DND-41 (cell line): ENCODE measurements at regions not wholly inside any gene's neighbourhood (a gene's known extent, or its start where the extent isn't known, plus 50 kb on each side); places are given as distances from the start of the nearest gene placed in this dataset.

ENCODE experiments used
- ATAC-seq: fragments of 200-7000 bp; cut with Tn5 transposase; 3 replicates; pipeline ENCODE4 v1.9.1; 2021; ENCODE audit warnings: low read depth; ENCODE audit not compliant: insufficient read depth
- DNase-seq: peaks from one replicate; pipeline ENCODE4 v3.0.0-alpha.2; 2020
- H2AFZ ChIP-seq: 2 replicates; pipeline ENCODE4 v1.6.0; 2012; ENCODE audit warnings: low read depth, low read length
- H3K27ac ChIP-seq: 2 replicates; pipeline ENCODE4 v1.5.1; 2012; ENCODE audit warnings: low read length, inconsistent platforms
- H3K27me3 ChIP-seq: fragments of 200-600 bp; sonication (generic); 2 replicates; pipeline ENCODE4 v1.6.0; 2012; ENCODE audit warnings: low read length, mild to moderate bottlenecking, inconsistent platforms; ENCODE audit not compliant: insufficient read depth, poor library complexity
- H3K36me3 ChIP-seq: 2 replicates; pipeline ENCODE4 v1.5.1; 2012; ENCODE audit warnings: low read length, inconsistent platforms; ENCODE audit not compliant: insufficient read depth
- H3K4me1 ChIP-seq: 2 replicates; pipeline ENCODE4 v1.5.1; 2012; ENCODE audit warnings: mild to moderate bottlenecking, low read length; ENCODE audit not compliant: insufficient read depth
- H3K4me2 ChIP-seq: 2 replicates; pipeline ENCODE4 v1.6.0; 2012; ENCODE audit warnings: mild to moderate bottlenecking, moderate library complexity, low read length, inconsistent platforms; ENCODE audit not compliant: insufficient read depth
- H3K4me3 ChIP-seq, 2 experiments: fragments of 200-600 bp in 1 of 2; shearing (Covaris generic) in 1 of 2; 2 replicates each; pipeline ENCODE4 v1.5.1; 2012 to 2016; ENCODE audit warnings: inconsistent platforms in 2 of 2, low read length in 2 of 2, mild to moderate bottlenecking in 2 of 2, low read depth in 1 of 2, moderate library complexity in 1 of 2
- H3K79me2 ChIP-seq: 2 replicates; pipeline ENCODE4 v1.6.0; 2012; ENCODE audit warnings: low read length, inconsistent platforms; ENCODE audit not compliant: insufficient read depth
- H3K9ac ChIP-seq: 2 replicates; pipeline ENCODE4 v1.6.0; 2012; ENCODE audit warnings: low read depth, mild to moderate bottlenecking, inconsistent platforms, low read length, moderate library complexity
- H3K9me3 ChIP-seq: 2 replicates; pipeline ENCODE4 v1.5.1; 2012; ENCODE audit warnings: low read length, moderate library complexity, mild to moderate bottlenecking, inconsistent platforms; ENCODE audit not compliant: insufficient read depth, severe bottlenecking
- H4K20me1 ChIP-seq: 2 replicates; pipeline ENCODE4 v1.6.0; 2012; ENCODE audit warnings: low read length; ENCODE audit not compliant: insufficient read depth
- EZH2 ChIP-seq: IDR thresholded peaks from 3 replicates; pipeline ENCODE4 v1.6.1; 2012; ENCODE audit warnings: borderline replicate concordance, low read depth, mild to moderate bottlenecking, moderate library complexity, low read length, inconsistent platforms; ENCODE audit not compliant: severe bottlenecking
- TF ChIP-seq, protein P1 (sequence below): IDR thresholded peaks from 2 replicates; pipeline ENCODE4 v1.5.1; 2012; ENCODE audit warnings: borderline replicate concordance, low read length, moderate library complexity, mild to moderate bottlenecking; ENCODE audit not compliant: poor library complexity, severe bottlenecking; ENCODE audit errors: extremely low read depth

DNA sequence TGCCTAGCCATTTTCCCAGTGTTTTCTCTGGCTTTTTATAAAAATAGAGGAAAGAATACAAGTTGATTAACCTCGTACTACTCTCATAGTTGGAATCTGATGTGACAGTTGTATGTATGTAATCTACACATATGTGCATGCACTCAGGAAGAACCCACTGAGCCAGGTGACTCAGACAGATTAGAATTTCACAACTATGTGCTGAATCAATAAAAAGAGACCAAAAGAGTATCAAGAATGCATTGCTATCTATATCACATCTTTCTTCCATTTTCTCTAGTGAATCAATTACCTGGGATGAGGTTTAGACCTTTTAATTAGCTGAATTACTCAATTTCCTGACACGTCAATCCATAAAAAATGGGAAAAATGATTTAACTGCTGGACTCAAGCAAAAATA, 319.3 kb upstream of the ATP10A start:
- Histone ChIP-seq H2AFZ (no peak overlapping the region), H3K27ac (no peak overlapping the region), H3K36me3 (no peaks in the 10 kb centered on the region), H3K4me3 (no peak overlapping the region), H3K9me3 (no peaks in the 10 kb centered on the region), H3K27me3 (no peaks in the 10 kb centered on the region), H3K4me1 (no peaks in the 10 kb centered on the region), H3K4me2 (no peak overlapping the region), H4K20me1 (no peaks in the 10 kb centered on the region), H3K79me2 (no peaks in the 10 kb centered on the region), H3K9ac (no peak overlapping the region)
- TF ChIP-seq EZH2 = no peak
- TF ChIP-seq, protein P1, sequence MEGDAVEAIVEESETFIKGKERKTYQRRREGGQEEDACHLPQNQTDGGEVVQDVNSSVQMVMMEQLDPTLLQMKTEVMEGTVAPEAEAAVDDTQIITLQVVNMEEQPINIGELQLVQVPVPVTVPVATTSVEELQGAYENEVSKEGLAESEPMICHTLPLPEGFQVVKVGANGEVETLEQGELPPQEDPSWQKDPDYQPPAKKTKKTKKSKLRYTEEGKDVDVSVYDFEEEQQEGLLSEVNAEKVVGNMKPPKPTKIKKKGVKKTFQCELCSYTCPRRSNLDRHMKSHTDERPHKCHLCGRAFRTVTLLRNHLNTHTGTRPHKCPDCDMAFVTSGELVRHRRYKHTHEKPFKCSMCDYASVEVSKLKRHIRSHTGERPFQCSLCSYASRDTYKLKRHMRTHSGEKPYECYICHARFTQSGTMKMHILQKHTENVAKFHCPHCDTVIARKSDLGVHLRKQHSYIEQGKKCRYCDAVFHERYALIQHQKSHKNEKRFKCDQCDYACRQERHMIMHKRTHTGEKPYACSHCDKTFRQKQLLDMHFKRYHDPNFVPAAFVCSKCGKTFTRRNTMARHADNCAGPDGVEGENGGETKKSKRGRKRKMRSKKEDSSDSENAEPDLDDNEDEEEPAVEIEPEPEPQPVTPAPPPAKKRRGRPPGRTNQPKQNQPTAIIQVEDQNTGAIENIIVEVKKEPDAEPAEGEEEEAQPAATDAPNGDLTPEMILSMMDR = no peak
- DNase-seq (no peak), ATAC-seq (no peak)

DNA sequence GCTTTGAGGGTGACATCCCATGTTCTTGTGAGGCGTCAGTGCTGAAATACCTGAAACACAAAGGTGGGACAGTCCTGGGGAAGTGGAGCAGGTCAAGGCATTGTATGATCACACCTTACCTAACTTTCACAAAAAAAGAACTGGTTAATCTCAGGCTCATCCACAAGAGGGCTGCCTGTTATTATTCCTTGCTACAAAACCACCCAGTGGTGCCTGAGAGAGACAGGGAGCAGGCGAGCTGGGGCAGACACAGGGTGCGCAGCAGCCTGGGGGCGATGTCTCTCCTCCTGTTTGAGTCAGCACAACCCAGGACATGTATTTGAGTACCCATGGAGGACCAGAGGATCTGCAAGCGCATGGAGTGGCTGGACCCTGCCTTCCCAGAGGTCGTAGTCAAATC, 316.8 kb upstream of the ATP10A start:
- H3K36me3 ChIP-seq = no peaks in the 10 kb centered on the region
- no peak for ATAC-seq
- H3K27ac ChIP-seq = no peak overlapping the region
- no peak overlapping the region for H3K4me3 ChIP-seq
- TF ChIP-seq, protein P1 = no peak
- TF ChIP-seq EZH2 = no peak
- no peak overlapping the region for H3K9ac ChIP-seq
- DNase-seq = no peak
- no peaks in the 10 kb centered on the region for H4K20me1 ChIP-seq
- H3K9me3 ChIP-seq = no peaks in the 10 kb centered on the region
- no peak overlapping the region for H3K4me2 ChIP-seq
- no peak overlapping the region for H2AFZ ChIP-seq
- no peaks in the 10 kb centered on the region for H3K79me2 ChIP-seq
- H3K27me3 ChIP-seq = no peaks in the 10 kb centered on the region
- no peaks in the 10 kb centered on the region for H3K4me1 ChIP-seq

DNA sequence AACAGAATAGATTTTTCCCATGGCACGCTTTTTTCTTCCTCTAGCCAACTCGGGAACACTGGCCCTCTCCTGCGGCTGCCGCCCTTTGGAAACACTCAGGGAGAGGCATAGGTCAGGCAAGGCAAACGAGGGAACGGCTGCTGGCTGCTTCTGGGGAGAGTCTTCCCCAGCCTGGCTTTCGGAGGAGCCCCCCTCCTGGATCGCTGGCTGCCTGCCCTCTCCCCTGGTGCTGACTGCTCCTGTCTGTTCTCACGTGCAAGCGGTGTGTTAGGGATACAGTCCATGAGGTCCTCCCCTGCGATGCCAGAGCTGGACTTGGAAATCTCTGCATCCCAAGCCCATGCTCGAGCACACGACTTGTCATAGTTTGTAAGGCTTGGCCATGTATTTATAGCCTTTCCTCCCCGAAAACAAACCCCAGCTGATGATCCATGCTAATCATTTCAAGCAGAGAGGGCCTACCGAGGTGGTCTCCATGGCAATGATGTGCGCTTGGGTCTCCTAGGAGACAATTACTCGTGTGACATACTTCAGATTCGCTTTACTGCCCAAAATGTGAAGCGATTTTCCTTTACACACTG, 315.6 kb upstream of the ATP10A start:
- no peaks in the 10 kb centered on the region for H3K79me2 ChIP-seq
- H3K4me3 ChIP-seq = no peak overlapping the region
- H3K4me2 ChIP-seq = no peak overlapping the region
- H3K9me3 ChIP-seq = no peaks in the 10 kb centered on the region
- H3K27ac ChIP-seq = no peak overlapping the region
- H3K27me3 ChIP-seq = no peaks in the 10 kb centered on the region
- H3K9ac ChIP-seq = no peak overlapping the region
- TF ChIP-seq EZH2 = no peak
- TF ChIP-seq, protein P1 = no peak
- H3K4me1 ChIP-seq = no peaks in the 10 kb centered on the region
- no peak for DNase-seq
- no peak overlapping the region for H2AFZ ChIP-seq
- no peak for ATAC-seq
- H3K36me3 ChIP-seq = no peaks in the 10 kb centered on the region
- no peaks in the 10 kb centered on the region for H4K20me1 ChIP-seq

DNA sequence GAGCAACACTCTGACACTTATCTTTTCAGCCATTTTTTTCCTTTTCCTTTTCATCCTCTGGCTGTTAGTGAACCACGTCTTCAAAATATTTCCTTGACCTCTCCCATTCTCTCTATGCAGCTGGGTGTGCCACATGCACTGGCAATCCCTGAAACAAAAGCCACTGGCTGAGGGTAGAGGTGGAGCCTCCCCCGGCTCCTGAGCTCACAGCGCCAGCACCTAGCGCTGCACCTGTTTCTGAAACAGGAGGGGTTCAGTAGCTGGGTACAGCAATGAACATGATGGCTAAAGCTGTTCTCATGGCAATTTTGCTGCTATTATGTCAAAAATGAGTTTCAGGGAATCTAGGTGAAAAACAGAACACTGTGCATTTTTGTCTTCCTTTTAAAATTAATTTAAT, 314.7 kb upstream of the ATP10A start:
- Histone ChIP-seq H3K4me3 (no peak overlapping the region), H3K36me3 (no peaks in the 10 kb centered on the region), H3K4me2 (no peak overlapping the region), H3K9ac (no peak overlapping the region), H3K27ac (no peak overlapping the region), H2AFZ (no peak overlapping the region), H3K4me1 (no peaks in the 10 kb centered on the region), H4K20me1 (no peaks in the 10 kb centered on the region), H3K27me3 (no peaks in the 10 kb centered on the region), H3K9me3 (no peaks in the 10 kb centered on the region), H3K79me2 (no peaks in the 10 kb centered on the region)
- DNase-seq (no peak), ATAC-seq (no peak)
- TF ChIP-seq EZH2 = no peak
- TF ChIP-seq, protein P1 = no peak
